ENCODE measurements at regions not wholly inside any gene's neighbourhood (a gene's known extent, or its start where the extent isn't known, plus 50 kb on each side); places are given as distances from the start of the nearest gene placed in this dataset.

- DNase-seq (no peak), ATAC-seq (replicated peaks) (no peak)
- Mint-ChIP-seq H3K36me3 (ENCODE audit: insufficient read depth) (no peaks in the 10 kb centered on the region), H3K4me1 (ENCODE audit: low read depth in 2 of 2) (no peaks in the 10 kb centered on the region), H3K4me3 (no peak overlapping the region), H3K27ac (no peak overlapping the region), H3K27me3 (peaks cover 14 to 20% of the 10 kb centered on the region in 2 donors), H3K9me3 (no peaks in the 10 kb centered on the region)
Observed at GRCh38 chr3:72673011-72673771, 175.1 kb downstream of the SHQ1 start.

DNA sequence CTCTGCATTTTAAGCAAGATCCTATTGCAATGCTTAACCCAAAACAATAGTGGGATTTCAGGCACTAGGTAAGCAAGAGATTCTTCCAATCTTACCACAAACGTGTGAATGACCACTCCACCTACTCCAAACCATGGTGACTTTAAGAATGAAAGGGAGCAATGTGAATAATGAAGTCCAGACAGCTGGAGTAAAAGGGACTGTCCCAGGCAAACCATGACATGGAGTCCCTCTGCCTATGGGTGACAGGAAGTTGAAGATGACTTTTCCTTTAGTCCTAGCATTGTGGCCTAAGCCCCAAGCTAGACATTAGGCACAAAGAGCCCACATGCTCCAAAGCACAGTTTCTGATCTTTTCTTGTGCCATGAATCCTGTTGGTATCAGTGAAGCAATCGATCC, 179.0 kb downstream of the SHQ1 start:
- no peak for ATAC-seq (replicated peaks)

GRCh38 chr3:72666447-72666755, 181.8 kb downstream of the SHQ1 start:
- H3K4me3 Mint-ChIP-seq: no peak overlapping the region
- H3K27me3 Mint-ChIP-seq: peaks cover 0 to 13% of the 10 kb centered on the region in 2 donors
- DNase-seq (no peak), ATAC-seq (replicated peaks) (no peak)
- H3K9me3 Mint-ChIP-seq: no peaks in the 10 kb centered on the region
- H3K4me1 Mint-ChIP-seq (ENCODE audit: low read depth in 2 of 2): no peaks in the 10 kb centered on the region
- no peak overlapping the region for H3K27ac Mint-ChIP-seq
- H3K36me3 Mint-ChIP-seq (ENCODE audit: insufficient read depth): peaks cover 3% of the 10 kb centered on the region

More for the DNA sequence above, 179.0 kb downstream of the SHQ1 start:
- Mint-ChIP-seq H3K4me1 (ENCODE audit: low read depth in 2 of 2) (no peaks in the 10 kb centered on the region), H3K4me3 (no peak overlapping the region), H3K9me3 (no peaks in the 10 kb centered on the region), H3K27me3 (peaks cover 0 to 13% of the 10 kb centered on the region in 2 donors), H3K27ac (no peak overlapping the region), H3K36me3 (ENCODE audit: insufficient read depth) (peaks cover 3% of the 10 kb centered on the region)
- no peak for DNase-seq

- DNase-seq (peak; percentile 15 to 40 (median 21)), ATAC-seq (replicated peaks) (no peak)
- Mint-ChIP-seq H3K27ac (no peak overlapping the region), H3K4me3 (no peak overlapping the region), H3K27me3 (peaks cover 0 to 8% of the 10 kb centered on the region in 2 donors), H3K36me3 (ENCODE audit: insufficient read depth) (peaks cover 3% of the 10 kb centered on the region), H3K9me3 (no peaks in the 10 kb centered on the region), H3K4me1 (ENCODE audit: low read depth in 2 of 2) (no peaks in the 10 kb centered on the region)
Observed at GRCh38 chr3:72665701-72666446, 182.4 kb downstream of the SHQ1 start.

GRCh38 chr3:72665103-72665502, 183.1 kb downstream of the SHQ1 start:
- Mint-ChIP-seq H3K9me3 (no peaks in the 10 kb centered on the region), H3K27me3 (no peaks in the 10 kb centered on the region), H3K4me3 (no peak overlapping the region), H3K36me3 (ENCODE audit: insufficient read depth) (peaks cover 3% of the 10 kb centered on the region), H3K27ac (no peak overlapping the region), H3K4me1 (ENCODE audit: low read depth in 2 of 2) (no peaks in the 10 kb centered on the region)
- no peak for DNase-seq
- no peak for ATAC-seq (replicated peaks)

DNA sequence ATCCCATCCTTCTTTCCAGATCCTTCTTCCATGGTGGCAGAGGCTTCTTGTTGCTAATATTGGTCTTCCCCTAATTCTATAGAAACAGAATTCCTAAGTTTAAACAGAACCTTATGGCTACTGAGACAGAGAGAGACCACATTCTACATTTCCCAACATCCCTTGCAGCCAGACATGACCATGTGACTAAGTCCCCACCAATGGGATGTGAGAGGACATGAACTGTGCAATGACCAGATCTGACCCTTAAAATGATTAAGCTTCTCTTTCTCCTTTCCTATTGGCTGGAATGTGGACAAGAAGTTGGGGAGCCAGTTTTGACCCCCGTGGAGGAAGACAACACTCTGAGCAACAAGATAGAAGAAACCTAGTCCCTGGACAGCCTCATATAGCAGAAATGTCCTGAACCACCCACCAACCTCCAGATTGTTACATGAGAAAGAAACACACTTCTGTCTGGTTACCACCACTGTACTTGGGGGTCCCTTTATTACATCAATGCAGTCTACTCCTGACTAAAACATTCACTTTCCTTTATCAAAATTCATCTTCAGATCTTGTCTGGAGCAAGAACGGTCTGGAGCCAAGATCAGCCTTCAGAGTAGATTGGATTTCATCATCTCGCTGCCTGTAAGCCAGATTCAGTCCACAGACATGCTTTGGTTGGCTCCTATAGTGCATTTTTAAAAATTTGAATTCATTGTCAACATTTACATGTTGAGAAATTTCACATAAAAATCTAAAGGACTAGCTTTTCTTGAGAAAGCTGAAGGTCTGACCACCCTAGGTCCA, 183.9 kb downstream of the SHQ1 start:
- Mint-ChIP-seq H3K27ac (no peak overlapping the region), H3K4me3 (no peak overlapping the region), H3K36me3 (ENCODE audit: insufficient read depth) (peaks cover 3% of the 10 kb centered on the region), H3K9me3 (no peaks in the 10 kb centered on the region), H3K4me1 (ENCODE audit: low read depth in 2 of 2) (no peaks in the 10 kb centered on the region), H3K27me3 (no peaks in the 10 kb centered on the region)
- DNase-seq: no peak
- no peak for ATAC-seq (replicated peaks)

DNA sequence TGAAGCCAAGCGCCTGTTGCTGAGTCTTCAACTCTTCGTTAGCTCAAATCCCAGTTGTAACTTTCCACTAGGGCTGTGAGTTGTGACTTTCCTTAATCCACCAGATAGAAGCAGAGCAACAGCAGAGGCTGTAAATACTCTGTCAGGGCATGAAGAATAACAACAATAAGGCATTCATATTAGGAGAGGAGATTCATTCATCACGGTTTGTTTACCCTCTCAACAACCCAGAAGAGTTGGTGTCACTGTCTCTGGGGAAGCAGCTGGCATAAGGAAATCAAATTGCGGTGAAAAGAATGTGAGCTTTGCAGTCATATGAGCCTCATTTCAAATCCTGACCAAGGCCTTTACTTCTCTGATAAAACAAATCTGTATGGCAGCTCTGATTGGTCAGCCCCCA, 184.8 kb downstream of the SHQ1 start:
- no peak overlapping the region for H3K27ac Mint-ChIP-seq
- ATAC-seq (replicated peaks): no peak
- H3K4me3 Mint-ChIP-seq: no peak overlapping the region

GRCh38 chr3:72661115-72661457, 187.2 kb downstream of the SHQ1 start:
- H3K4me3 Mint-ChIP-seq: no peak overlapping the region
- peaks cover 8 to 9% of the 10 kb centered on the region in 2 donors for H3K27me3 Mint-ChIP-seq
- H3K27ac Mint-ChIP-seq: no peak overlapping the region
- H3K36me3 Mint-ChIP-seq (ENCODE audit: insufficient read depth): no peaks in the 10 kb centered on the region
- no peaks in the 10 kb centered on the region for H3K9me3 Mint-ChIP-seq
- no peak for ATAC-seq (replicated peaks)
- no peak for DNase-seq
- no peaks in the 10 kb centered on the region for H3K4me1 Mint-ChIP-seq (ENCODE audit: low read depth in 2 of 2)

More for the DNA sequence above, 184.8 kb downstream of the SHQ1 start:
- peaks cover 3% of the 10 kb centered on the region for H3K36me3 Mint-ChIP-seq (ENCODE audit: insufficient read depth)
- H3K9me3 Mint-ChIP-seq: no peaks in the 10 kb centered on the region
- H3K27me3 Mint-ChIP-seq: peaks cover under 1 to 5% of the 10 kb centered on the region in 2 donors
- DNase-seq: no peak
- no peaks in the 10 kb centered on the region for H3K4me1 Mint-ChIP-seq (ENCODE audit: low read depth in 2 of 2)

- Mint-ChIP-seq H3K27ac (no peak overlapping the region), H3K36me3 (ENCODE audit: insufficient read depth) (no peaks in the 10 kb centered on the region), H3K27me3 (peaks cover 8 to 12% of the 10 kb centered on the region in 2 donors), H3K4me1 (ENCODE audit: low read depth in 2 of 2) (no peaks in the 10 kb centered on the region), H3K4me3 (no peak overlapping the region), H3K9me3 (no peaks in the 10 kb centered on the region)
- ATAC-seq (replicated peaks) (no peak), DNase-seq (no peak)
Observed at GRCh38 chr3:72660270-72661114, 187.8 kb downstream of the SHQ1 start.

GRCh38 chr3:72659596-72659995, 188.6 kb downstream of the SHQ1 start:
- H3K27me3 Mint-ChIP-seq: peaks cover 15 to 19% of the 10 kb centered on the region in 2 donors
- no peak overlapping the region for H3K27ac Mint-ChIP-seq
- no peak overlapping the region for H3K4me3 Mint-ChIP-seq
- no peaks in the 10 kb centered on the region for H3K4me1 Mint-ChIP-seq (ENCODE audit: low read depth in 2 of 2)
- H3K36me3 Mint-ChIP-seq (ENCODE audit: insufficient read depth): no peaks in the 10 kb centered on the region
- no peaks in the 10 kb centered on the region for H3K9me3 Mint-ChIP-seq
- ATAC-seq (replicated peaks): no peak
- DNase-seq: no peak

DNA sequence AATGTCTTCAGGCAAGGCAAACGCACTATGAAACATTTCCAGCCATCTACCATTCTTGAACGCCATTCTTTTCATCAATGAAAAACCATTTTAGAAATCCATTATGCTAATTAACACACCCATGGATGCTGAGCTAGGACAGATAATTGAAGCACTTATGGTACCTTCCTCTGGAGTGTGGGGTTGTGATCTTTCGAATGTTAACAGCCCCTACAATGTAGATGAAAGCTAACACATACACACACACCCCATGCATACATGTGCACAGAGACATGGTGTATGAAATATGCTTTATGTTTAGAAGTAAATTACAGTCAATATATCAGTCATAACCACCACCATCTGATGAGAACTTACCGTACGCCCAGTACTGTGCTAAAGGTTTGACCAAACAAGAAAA, 189.1 kb downstream of the SHQ1 start:
- Mint-ChIP-seq H3K27me3 (peaks cover 15 to 21% of the 10 kb centered on the region in 2 donors), H3K4me3 (no peak overlapping the region), H3K4me1 (ENCODE audit: low read depth in 2 of 2) (no peaks in the 10 kb centered on the region), H3K27ac (no peak overlapping the region), H3K9me3 (no peaks in the 10 kb centered on the region), H3K36me3 (ENCODE audit: insufficient read depth) (no peaks in the 10 kb centered on the region)
- DNase-seq (no peak), ATAC-seq (replicated peaks) (no peak)

DNA sequence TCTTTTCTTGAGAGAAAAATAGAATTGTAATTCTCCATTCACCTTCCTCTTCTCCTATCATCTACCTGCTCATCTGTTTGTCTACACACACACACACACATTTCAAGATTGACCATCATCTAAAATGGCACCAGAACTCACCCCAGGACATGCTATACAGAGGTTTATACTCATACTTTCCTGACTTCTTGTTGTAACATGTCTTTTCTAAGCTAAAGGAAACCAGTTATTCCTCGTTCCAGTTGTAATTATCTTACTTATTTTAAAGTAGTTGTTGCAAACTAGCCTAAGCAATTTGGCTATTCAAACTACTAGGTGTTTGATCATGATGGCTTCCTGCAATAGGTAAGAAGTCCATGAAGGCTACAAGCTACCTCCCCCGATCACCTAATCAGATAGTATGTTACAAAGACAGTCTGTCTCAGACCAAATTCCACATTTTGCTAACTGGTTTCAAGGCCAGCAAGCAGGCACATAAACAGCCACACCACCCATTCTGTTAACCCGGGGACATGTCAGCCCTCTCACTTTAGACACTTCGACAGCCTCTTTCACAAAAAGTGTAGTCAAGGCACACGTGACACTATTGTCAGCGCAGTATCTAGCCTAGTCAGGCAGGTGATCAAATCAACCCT, 189.7 kb downstream of the SHQ1 start:
- H3K4me1 Mint-ChIP-seq (ENCODE audit: low read depth in 2 of 2): no peaks in the 10 kb centered on the region
- ATAC-seq (replicated peaks) (no peak), DNase-seq (no peak)
- H3K9me3 Mint-ChIP-seq: no peaks in the 10 kb centered on the region
- no peak overlapping the region for H3K27ac Mint-ChIP-seq
- H3K4me3 Mint-ChIP-seq: no peak overlapping the region
- H3K27me3 Mint-ChIP-seq: peaks cover 15 to 21% of the 10 kb centered on the region in 2 donors
- no peaks in the 10 kb centered on the region for H3K36me3 Mint-ChIP-seq (ENCODE audit: insufficient read depth)

- Mint-ChIP-seq H3K27ac (no peak overlapping the region), H3K9me3 (no peaks in the 10 kb centered on the region), H3K36me3 (ENCODE audit: insufficient read depth) (no peaks in the 10 kb centered on the region), H3K4me1 (ENCODE audit: low read depth in 2 of 2) (no peaks in the 10 kb centered on the region), H3K4me3 (no peak overlapping the region), H3K27me3 (peaks cover 15 to 21% of the 10 kb centered on the region in 2 donors)
- peak; percentile 39 for ATAC-seq (replicated peaks)
- DNase-seq: no peak
Observed at GRCh38 chr3:72657666-72658065, 190.6 kb downstream of the SHQ1 start.

Data from effector memory CD8-positive, alpha-beta T cell (primary cell).